Spleen (tissue), 7 donors: ENCODE measurements at regions not wholly inside any gene's neighbourhood (a gene's known extent, or its start where the extent isn't known, plus 50 kb on each side); places are given as distances from the start of the nearest gene placed in this dataset.

Experiments
- CTCF ChIP-seq, 11 experiments: fragments of 200-600 bp in 7 of 11; fragments of 450-650 bp in 4 of 11; sonication (generic) in 4 of 11; IDR thresholded peaks in 8 of 11; conservative IDR thresholded peaks in 3 of 11; 1 replicate in 7 of 11; 2 replicates in 4 of 11; pipeline versions ENCODE4 v1.4.0 to v1.8.0; 2016 to 2021; ENCODE audit warnings: antibody characterized with exemption in 11 of 11, inconsistent platforms in 4 of 11, mild to moderate bottlenecking in 1 of 11
- POLR2A ChIP-seq, 3 donors: fragments of 450-650 bp; IDR thresholded peaks; one replicate each; pipeline ENCODE4 v1.5.1; 2017; ENCODE audit warnings: antibody characterized with exemption in 3 of 3, mild to moderate bottlenecking in 1 of 3
- POLR2AphosphoS5 ChIP-seq, 3 donors: sonication (generic); formaldehyde crosslinking; IDR thresholded peaks; one replicate each; pipeline ENCODE4 v1.5.1; 2017; ENCODE audit warnings: antibody characterized with exemption in 3 of 3
- donor health status: DM: no; HTN: no; CAD: no; lungs with moderate emphysema.
- donor health status: DM: no; HTN: no; CAD: no.
- donor health status: DM: no; HTN: no; CAD: no.

- TF ChIP-seq CTCF (IDR thresholded peaks at IDR 0.05 in 8 of 11, conservative IDR thresholded peaks at IDR 0.05 in 3 of 11), result no peak
- TF ChIP-seq POLR2AphosphoS5 (IDR thresholded peaks at IDR 0.05), result no peak
- no peak for TF ChIP-seq POLR2A (IDR thresholded peaks at IDR 0.05)
Observed at GRCh38 chr1:113265196-113265595, 125.1 kb upstream of the MAGI3 start.
